ENCODE measurements at regions not wholly inside any gene's neighbourhood (a gene's known extent, or its start where the extent isn't known, plus 50 kb on each side); places are given as distances from the start of the nearest gene placed in this dataset.

DNA sequence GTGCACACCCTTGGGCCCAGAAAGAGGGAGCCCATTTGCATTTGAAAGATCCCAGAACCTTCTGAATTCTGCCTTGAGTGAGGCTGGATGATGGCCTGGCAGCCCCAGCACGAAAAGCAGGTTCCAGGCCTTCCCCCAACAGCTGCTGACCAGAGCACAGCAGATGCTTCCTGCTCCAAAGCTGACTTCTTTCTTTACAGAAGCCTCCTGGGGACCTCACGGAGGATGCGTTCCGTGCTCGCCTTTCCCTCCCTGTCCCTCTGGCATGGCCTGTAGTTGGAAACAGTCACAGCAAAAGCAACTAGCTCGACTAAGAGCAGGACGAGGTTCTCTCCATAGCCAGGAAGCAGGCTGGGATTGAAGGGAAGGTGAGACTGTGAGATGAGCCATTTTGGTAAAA lies 107.7 kb upstream of the B3GAT1 start:
- no peak for DNase-seq

DNA sequence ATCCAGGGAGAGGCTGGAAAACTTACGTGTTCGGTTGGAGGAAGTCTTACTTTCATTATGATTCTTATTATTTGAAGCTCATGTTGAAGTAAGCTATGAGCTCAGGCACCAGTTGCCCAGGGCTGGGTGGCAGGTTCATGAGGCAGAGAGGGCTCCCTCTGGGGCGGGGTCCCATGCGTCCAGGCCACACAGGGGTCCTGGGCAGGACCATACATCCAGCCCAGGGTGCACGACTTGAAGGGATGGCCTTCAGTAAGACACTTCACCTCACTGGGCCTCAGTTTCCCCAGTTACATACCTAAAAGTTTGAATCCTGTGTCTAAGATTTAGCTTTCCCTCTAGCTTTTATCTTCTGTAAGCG lies 107.3 kb upstream of the B3GAT1 start:
- DNase-seq: no peak

DNA sequence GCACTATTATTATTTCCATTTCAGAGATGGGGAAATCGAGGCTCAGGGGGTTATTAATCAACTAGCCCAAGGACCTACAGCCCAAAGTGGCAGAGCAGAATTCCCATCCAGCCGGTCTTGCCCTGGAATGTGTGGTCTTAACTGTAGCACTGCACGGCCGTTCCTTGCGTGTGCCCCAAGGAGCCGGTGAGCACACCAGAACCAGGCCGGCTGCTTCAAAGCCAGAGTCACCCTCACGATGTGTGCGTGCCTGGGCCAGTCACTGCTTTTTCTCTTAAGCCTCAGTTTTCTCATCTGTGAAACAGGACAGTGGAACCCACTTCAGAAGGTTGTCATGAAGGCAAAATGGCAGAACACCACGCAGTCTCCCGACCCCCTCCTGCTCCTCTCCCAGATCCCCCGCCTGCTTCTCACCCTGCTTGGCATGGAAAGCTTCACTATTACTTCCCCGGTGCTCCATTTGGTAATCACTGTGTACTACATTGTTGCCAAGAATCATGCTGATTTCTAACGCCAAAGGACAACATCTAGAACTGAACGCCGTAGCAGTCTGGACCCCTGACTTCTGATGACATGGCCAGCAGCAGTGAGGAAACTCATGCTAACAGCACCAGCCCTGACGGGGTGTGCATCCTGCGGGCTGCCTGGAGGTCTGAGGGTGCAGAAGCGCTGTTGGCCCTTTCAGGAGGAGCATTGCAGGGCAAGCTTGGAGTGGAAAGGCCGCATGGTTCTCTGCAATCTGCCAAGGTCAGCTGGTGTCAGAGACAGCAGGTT lies 106.8 kb upstream of the B3GAT1 start:
- no peak for DNase-seq

DNA sequence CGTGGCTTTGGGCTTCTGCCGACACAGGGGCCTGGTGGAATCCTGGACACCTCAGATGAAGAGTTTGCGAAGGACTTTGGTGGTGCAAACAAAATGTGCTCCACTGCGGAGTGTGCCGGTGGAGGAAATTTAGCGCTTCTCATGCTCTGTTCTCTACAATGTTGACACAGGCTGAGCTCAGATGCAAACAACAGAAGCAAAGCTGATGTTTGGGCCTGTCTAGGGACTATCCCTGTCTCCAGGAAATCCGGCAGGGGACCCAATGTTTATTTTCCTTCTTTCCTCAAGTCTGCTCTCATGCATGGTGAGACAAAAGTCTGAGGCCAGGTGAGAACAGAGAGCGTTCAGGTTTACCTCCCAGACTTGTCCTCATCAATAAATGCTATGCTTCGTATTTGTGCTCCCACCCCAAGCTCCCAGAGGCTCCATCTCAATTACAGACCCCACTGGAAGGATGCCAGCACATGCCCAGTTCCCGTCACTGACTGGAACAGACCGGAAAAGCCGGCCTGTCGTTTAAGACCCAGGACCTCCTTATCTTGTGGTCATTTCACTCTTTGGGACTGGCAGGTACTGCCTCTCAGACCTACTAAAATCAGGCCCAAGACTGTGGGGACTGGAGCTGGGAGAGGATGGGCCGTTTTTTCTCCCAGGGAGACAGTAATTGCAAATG lies 105.7 kb upstream of the B3GAT1 start:
- no peak for DNase-seq

DNA sequence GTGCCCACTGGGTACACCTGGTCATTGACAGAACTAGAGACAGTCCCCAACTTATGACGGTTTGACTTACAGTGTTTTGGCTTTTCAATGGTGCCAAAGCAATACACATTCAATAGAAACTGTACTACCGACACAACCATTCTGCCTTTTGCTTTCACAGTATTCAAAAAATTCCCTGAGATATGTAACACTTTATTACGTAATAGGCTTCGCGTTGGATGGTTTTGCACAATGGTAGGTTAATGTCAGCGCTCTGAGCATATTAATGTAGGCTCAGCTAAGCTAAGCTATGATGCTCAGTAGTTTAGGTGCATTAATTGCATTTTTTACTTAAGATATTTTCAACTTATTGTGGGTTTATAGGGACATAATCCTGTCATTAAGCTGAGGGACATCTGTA lies 105.1 kb upstream of the B3GAT1 start:
- no peak for DNase-seq

DNA sequence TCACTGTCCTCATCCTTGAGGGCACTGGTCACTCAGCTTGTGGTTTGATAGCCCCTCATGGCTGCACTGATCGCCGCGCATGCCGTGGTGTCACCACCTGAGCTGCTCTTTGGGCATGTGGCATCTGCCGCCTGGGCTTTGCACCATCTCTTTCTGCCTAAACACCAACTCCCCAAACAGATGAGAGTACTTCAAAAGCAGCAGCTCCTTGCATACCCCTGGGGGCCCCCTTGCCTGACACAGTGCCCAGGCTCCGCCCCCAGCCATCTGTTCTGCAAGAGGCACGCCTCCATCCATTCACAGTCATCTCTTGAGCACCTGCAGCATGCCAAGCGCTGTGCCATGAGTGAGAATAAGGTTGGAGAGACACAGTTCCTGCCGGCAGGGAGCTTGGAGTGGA lies 104.5 kb upstream of the B3GAT1 start:
- DNase-seq: peak; percentile 86

DNA sequence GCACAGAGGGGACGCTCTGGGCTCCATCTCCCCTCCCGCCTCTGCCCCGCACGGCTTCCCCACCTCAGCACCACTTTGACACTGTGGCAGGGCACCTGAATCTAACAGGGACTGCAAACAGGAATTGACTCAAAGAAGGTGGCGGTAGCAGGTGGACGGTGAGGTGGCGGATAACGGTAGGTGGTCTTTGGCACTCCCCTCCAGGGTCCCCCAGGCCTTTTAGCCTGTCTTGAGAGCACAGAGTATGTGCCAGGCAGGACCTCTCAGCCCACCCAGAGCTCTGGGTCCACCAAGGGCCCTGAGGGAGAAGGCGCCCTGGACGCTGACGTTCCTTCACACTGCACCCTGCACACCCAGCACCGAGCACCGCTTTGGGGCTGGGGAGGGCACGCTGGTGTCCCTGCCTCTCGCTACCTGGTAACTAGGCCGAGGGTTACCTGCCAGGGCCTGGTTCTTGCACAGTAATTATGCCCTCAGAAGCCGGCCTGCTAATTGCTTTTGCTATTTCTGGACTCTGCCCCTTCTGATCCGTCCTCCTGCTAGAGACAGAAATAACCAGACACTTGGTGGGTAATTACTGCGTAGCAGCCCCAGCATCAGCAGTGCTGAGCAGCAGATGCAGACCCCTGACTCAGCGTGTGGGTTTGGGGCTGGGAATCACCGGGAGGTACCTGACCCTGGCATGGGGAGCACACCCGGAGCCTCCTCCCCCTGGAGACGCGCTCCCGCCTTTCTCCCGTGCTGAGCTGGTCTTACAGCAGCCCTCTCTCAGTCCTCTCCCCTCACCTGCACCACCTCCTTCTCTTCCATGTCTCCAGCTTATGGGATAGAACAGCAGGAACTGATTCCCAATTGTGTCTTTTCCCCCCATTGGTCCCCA lies 103.3 kb upstream of the B3GAT1 start:
- DNase-seq: no peak

DNA sequence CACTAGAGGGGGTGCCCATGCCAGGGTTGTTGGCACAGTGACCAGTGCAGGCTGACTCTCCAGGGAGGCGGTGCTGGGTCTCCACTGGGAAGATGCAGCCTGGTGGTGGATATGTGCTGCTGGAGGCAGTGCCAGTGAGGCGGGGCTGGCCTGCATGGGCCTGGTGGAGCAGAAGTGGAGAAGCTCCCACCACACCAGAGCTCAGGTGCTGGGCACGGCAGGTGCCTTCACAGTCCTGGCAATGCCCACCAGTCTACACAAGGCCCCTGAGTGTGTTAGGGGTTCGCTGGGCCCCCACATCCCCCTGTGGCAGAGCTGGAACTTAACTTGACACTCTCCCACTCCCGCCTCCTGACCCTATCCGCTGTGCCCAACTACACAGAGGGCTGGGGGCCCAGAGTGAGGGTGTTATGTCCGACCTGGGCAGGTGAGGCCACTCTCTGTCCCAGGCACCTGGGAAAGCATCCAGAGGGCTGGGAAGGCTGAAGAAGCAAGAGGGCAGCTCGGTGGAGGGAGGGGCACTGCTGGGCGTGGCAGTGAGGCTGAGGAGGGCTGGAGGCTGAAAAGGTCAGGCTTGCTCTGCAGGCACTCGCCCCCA lies 102.4 kb upstream of the B3GAT1 start:
- DNase-seq: no peak

DNA sequence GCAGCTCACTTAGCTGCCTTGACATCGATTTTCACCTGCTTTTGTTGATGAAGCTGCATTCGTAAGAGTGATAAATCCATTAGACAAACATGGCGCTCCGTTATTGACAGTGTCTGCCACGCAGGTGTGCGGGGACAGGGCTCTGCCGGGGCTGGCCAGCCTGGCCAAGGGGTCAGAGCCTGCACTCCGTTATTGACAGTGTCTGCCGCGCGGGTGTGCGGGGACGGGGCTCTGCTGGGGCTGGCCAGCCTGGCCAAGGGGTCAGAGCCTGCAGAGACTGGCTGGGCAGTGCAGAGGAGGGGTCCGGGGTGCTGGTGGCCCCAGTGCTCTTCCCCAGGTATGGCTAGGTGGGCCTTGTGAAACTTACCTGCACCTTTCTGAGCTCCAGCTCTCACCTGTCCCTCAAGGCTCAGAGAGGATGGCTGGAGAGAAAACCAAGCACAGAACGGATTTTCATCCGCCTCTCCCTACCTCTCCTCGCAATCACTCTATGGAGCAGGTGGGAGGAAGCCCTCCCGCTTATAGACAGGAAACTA lies 101.6 kb upstream of the B3GAT1 start:
- DNase-seq: no peak

DNA sequence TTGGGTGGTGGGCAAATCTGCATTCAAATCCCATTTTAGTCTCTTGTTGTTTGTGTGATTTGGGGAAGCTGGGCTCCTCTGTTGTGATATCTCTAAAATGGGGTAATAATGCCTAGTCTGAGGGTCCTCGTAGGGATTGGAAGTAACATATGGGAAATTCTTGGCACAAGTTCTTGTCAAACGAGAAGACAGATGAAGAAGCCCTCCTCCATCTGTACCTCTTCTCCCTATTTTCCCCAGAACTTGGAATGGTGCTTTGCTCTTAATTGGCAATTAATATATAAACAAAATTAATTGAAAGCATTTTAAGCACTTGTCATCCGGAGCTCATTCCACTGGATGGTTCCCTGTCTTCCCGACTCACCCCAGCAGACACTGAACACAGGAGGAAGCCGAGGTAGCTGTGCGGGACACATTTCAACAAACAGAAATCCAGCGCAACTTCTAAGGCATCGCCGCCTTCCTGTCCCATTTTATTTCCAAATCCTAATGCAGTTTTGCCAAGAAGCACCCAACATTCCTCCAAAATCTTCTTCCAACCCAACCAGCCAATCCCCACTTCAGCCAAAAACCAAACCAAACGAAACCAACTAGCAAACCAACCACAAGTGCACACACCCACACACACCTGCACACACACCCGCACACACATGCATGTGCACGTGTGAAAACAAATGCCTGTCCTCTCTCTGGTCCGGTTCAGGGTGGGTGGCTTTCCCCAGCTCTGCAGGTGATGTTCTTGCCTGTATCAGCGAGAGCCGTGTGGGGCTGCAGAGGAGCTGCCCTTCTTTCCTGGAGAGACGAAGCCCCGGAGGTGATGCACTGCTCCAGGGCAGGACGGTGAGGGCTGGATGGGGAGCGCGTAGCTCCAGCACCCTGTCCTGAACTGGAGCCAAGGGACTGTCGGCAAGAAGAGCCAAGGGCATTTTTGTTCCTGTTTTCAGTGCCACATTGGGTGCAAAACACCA lies 100.8 kb upstream of the B3GAT1 start:
- no peak for DNase-seq

DNA sequence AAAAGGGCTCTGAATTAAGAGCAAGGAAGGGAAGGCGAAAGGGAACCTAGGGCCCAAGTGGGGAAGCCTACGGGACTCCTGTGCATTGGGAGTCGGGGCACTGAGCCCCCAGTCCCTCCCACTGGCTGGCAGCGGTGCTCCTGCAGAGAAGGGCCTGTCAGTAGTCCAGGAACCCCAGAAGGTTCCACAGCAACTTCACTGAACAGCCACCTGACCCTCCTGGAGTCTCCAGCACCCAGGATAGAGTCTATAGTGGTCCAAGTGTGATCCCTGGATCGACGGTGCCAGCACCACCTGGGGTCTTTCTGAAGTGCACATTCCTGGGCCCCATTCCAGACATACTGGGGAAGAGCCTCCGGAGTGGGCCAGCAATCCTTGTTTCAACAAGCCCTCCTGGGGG lies 100.0 kb upstream of the B3GAT1 start:
- no peak for DNase-seq

DNA sequence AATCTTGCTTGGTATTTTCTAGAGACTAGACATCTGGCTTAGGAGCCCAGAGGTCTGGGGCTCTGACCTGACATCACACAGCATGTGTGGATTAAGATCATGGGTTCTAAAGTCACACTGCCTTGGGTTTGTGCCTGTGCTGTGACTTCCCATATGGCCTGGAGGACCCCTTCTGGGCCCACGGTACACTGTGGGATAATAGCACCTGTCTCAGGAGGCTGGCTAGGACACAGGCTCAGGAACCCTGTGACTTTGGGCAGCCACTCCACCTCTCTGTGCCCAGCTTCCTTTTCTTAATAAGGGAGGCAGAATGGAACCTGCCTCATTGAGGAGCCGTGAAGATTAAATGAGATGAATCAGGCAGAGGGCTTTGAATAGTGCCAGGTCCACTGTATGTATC lies 99.2 kb upstream of the B3GAT1 start:
- no peak for DNase-seq

DNA sequence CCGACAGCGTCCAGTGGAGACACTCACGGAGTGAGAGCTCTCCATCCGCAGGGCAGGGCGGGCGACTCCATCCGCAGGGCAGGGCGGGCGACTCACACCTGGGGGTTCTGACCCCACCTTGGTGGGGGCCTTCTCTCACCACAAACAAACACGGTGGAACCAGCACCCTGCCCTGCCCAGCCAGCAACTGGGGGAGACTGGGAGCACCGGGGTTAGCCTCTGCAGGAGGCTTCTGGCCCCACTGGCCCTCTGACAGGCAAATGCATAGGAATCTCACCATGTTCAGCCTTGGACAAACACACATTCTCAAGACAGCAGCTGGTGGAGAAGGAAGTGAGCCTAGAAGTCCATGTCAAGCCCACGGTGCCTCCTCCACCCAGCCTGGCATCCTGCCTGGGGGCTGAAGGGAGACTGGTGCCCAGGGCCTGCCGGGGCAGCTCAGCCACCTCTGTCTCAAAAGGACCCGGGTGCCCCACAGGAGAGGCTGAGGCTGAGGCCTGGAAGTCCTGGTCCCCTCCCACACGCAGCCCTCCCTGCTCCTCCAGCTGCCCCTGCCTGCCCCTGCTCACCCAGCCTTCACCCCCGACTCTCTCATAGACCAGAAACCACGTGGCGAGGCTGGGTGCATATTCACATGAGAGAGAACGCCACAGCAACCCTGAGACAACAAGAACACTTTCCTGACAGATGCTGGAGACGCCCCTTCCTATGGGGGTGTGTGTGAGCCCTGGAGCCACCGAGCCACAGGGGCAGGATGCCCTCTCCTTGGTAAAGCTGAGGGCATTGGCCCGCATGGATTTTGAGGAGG lies 98.4 kb upstream of the B3GAT1 start:
- DNase-seq: no peak

DNA sequence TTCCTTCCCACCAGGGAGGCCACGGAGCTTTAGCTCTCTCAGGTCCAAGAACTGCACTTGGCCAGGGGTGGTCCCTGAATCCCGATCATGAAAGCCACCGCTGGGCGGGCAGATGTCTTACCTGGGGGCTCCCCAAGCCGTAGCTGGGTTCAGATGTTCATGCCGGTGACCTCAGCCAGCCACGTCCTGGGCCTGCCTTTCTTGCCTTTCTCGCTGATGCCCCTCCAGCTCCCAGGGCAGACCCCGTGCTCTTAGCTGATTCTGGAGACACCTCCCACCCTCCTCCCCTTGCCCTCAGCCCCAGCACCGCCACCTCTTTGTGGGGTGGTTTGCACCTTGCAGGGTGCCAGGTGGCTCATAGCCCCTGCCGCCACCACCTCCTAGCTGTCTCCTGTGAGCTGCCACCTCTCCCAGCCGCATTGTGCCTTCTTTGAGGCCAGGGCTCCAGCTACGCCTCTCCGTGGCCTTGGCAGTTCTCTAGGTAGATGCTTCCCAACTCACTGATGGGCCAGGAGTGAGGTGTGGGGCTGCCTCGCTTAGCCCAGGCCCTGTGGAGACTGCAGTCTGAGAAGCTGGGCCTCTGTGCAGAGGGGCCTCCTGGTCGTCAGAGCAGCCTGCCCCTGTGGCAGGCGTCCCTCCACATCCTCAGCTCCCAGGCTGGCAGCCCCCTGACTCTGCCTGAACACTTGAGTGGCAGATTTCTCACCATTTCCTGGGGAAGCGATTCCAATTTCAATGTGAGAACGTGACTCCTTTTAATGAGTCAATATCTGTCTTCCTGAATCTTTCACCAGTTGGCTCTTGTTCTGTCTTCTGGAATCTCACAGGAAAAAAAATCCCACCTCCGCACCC lies 97.6 kb upstream of the B3GAT1 start:
- no peak for DNase-seq

DNA sequence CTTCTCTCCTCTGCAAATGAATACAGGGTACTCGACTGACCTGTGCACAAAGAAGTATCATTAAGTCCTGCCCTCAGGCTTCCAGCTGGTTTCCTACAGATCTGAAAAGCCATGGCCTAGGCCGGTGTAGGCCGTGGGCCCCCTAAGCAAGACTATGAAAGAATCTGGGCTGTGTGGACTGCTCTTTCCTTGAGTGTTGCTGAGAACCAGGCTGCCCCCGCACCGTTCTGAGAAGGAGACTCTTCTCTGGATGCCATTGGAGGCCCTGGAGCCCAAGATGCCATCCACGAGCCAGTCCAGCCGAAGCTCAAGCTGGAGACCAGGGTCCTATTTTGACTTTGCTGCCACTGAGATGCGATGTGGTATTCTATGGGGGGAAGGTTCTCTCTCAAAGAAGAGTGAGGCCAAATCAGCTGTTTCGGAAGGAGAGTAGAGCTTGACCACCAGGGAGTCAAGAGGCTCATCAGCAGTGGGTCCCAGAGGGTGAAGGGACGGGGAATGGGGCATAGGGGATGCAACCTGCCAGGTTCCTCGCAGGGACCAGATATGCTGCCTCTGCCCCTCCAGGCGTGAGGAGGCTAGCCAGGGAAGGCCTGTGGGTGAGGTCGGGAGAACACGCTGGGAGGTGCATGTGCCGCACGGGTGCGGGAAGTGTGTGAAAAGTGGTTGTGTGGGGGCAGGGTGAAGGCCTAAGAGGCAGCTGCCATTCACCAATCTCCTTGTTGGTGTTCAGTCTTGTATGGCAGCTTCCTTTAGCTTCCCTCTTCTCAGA lies 96.4 kb upstream of the B3GAT1 start:
- no peak for DNase-seq

DNA sequence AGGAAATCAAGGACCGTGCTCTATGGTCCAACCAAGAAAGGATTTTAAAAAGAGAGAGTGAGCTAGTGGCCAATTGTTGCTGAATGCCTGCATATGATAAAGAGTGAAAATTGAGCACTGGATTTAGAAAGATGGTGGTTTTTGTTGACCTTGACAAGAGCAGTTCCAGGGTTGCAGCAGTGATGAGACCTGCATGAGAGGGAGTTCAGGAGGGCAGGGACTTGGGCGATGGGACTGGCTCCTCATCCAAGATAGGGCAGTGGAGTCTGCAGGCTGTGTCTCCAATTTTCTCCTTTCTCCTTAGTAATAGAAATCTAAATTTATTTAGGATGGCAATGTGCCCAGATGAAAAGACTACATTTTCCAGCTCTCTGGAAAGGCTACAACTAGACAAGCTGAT lies 94.0 kb upstream of the B3GAT1 start:
- DNase-seq: no peak

DNA sequence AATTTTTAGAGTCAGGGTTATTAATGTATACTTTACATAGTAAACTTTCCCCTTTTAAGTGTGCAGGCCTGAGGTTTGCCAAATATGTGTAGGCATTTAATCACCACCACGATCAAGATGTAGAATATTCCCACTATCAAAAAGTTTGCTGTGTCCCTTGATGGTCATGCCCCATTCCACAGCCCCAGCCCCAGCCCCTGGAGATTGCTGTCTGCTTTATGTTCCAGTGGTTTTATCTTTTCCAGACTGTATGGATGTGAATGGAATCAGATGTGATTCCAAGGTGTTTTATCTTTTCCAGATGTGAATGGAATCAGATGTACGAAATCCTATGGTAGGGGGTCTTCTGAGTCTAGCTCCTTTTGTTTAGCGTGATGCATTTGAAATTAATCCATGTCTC lies 93.1 kb upstream of the B3GAT1 start:
- DNase-seq: no peak

DNA sequence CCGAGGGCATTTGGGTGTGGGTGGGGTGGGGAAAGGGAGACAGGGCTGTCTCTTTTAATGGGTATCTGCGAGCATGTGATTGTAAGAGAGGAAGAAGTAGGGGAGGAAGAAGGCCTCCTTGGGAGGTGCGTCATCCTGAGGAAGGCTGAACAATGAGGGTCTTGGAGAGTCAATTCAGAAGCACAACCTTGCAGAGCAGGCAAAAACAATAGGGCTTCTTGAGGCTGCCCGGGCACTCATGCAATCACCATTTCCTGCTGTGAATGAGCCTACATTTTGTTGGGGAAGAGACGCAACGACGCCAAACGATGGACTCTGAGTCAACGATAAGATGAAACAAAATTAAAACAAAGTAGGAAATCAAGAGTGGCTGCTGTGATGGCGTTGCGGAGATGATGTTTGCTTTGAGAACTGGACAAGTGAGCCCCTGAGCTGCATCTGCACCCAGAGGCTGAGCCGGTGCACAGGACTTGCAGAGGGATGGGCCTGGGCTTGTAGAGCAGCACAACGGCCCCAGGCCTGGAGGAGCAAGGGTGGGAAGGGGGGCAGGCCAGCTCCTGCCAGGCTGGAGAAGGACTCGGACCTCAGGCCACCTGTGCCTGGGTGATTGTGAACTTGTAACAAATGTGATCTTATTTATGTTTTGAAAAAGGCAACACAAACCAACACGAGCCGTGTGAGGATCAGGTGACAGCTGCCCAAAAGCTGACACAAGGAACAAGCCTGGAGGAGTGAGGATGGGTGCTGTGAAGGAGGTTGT lies 92.3 kb upstream of the B3GAT1 start:
- no peak for DNase-seq

DNA sequence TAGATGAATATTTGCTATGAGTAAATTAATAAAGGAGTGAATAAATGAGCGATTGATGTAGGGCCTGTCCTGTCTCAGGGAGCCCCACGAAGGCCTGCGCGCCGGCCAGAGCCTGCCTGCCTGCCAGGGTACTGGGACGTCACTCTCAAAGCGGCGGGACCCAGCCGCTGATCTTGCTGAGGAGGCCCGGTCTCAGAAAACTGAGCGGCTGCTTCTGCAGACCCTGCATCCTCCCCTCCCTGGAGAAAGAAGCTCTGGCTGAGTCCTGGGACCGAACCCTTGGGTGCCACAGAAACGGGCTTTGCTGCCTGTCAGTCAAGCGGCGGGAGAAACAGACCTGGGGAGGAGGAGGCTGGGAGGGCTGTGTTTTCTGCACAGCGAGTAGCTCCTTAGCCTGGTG lies 91.6 kb upstream of the B3GAT1 start:
- no peak for DNase-seq

Measured in NCI-H524 treated with DMSO at 0.1 percent for 48 hours (cell line).